GM21381 (cell line): ENCODE measurements at regions not wholly inside any gene's neighbourhood (a gene's known extent, or its start where the extent isn't known, plus 50 kb on each side); places are given as distances from the start of the nearest gene placed in this dataset.
A peak's percentile ranks its signal among the peaks of the same experiment; 100 is the strongest.
"Not testable (repeated sequence)": the region's sequence is repeated elsewhere in the genome, so short reads cannot be mapped to it uniquely, and the experiment has no call there.

Experiments used
- ATAC-seq: cut with Tn5 transposase; IDR thresholded peaks from one replicate; pipeline ENCODE4 v1.9.1; 2021; ENCODE audit warnings: mild to moderate bottlenecking, moderate library complexity; ENCODE audit not compliant: unreplicated experiment

- ATAC-seq = no peak
These were observed 153.5 kb upstream of the ZEB2 start for GRCh38 chr2:144673456-144673855.

- no peak for ATAC-seq
These were observed 152.0 kb upstream of the ZEB2 start for GRCh38 chr2:144671695-144672455.

- ATAC-seq = no peak
These were observed 150.8 kb upstream of the ZEB2 start for GRCh38 chr2:144670738-144671137.

- no peak for ATAC-seq
These were observed 150.2 kb upstream of the ZEB2 start for GRCh38 chr2:144670080-144670479.

- no peak for ATAC-seq
These were observed 149.5 kb upstream of the ZEB2 start for GRCh38 chr2:144669196-144669987.

GRCh38 chr2:144668493-144669110 is 148.7 kb upstream of the ZEB2 start:
- no peak for ATAC-seq

- no peak for ATAC-seq
These were observed 146.1 kb upstream of the ZEB2 start for GRCh38 chr2:144666032-144666431.

- ATAC-seq = no peak
These were observed 143.3 kb upstream of the ZEB2 start for GRCh38 chr2:144663207-144663606.

GRCh38 chr2:144660518-144661316 is 140.8 kb upstream of the ZEB2 start:
- ATAC-seq = no peak

GRCh38 chr2:144659731-144660275 is 139.9 kb upstream of the ZEB2 start:
- ATAC-seq = peak; percentile 75

GRCh38 chr2:144654523-144654922 is 134.6 kb upstream of the ZEB2 start:
- ATAC-seq = no peak

- no peak for ATAC-seq
These were observed 131.0 kb upstream of the ZEB2 start for GRCh38 chr2:144650907-144651306.

- no peak for ATAC-seq
These were observed 129.0 kb upstream of the ZEB2 start for GRCh38 chr2:144648837-144649465.

GRCh38 chr2:144645083-144645778 is 125.3 kb upstream of the ZEB2 start:
- ATAC-seq = no peak

- no peak for ATAC-seq
These were observed 124.6 kb upstream of the ZEB2 start for GRCh38 chr2:144644549-144644948.

- no peak for ATAC-seq
These were observed 123.8 kb upstream of the ZEB2 start for GRCh38 chr2:144643537-144644336.

- ATAC-seq = no peak
These were observed 122.9 kb upstream of the ZEB2 start for GRCh38 chr2:144642856-144643255.

- no peak for ATAC-seq
These were observed 122.2 kb upstream of the ZEB2 start for GRCh38 chr2:144642131-144642530.

GRCh38 chr2:144638250-144638649 is 118.3 kb upstream of the ZEB2 start:
- ATAC-seq = not testable (repeated sequence)
